HTR-8/SVneo (cell line): ENCODE measurements at regions not wholly inside any gene's neighbourhood (a gene's known extent, or its start where the extent isn't known, plus 50 kb on each side); places are given as distances from the start of the nearest gene placed in this dataset.
"Not testable (repeated sequence)": the region's sequence is repeated elsewhere in the genome, so short reads cannot be mapped to it uniquely, and the experiment has no call there.

Experiments
- DNase-seq: peaks from one replicate; pipeline ENCODE4 v3.0.0; 2011; ENCODE audit warnings: low spot score, mixed read lengths; ENCODE audit not compliant: insufficient read length
- FAIRE-seq: peaks from 2 replicates; lab custom pipeline; 2011; peaks lifted over from hg19 to GRCh38; lab: Jason Lieb, UNC

DNA sequence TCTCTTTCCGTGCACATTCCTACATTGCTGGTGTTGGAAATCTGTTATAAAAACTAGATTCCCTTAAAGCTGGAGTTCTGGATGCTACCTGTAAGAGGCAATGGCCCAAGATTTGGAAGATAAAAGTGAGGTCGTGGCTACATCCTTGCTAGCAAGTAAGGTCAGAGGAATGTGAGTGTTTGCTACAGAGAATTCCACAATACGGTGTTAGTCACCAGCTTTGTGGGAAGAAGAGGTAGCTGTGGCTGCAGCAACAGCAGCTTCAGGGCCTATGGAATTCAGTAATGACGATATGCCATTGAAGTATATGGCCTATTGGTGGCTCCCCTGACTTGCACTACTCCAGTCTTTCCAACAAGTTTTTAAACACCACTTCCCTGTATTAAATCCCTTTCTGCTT is 227.7 kb upstream of the TMEM260 start:
- FAIRE-seq (peak; percentile 99), DNase-seq (peak; percentile 44)

DNA sequence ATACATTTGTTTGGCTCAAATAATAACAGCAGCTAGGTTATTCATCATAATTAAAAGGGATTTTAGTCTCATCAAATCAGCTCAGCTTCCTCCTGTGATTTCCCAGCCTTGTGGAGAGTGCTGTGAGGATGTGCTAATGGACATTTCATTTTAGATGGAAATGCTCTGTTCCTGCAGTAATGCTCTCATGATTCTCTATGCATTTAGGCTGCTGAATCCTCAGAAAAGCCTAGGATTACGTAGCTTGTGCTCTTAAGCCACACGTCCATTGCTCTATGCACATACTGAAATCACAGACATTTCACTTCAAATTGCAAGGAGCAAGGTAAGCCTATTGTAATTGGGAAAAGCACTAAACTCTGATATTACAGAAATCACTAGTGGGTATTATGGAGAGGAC is 226.6 kb upstream of the TMEM260 start:
- peak; percentile 85 for FAIRE-seq
- DNase-seq, result no peak

DNA sequence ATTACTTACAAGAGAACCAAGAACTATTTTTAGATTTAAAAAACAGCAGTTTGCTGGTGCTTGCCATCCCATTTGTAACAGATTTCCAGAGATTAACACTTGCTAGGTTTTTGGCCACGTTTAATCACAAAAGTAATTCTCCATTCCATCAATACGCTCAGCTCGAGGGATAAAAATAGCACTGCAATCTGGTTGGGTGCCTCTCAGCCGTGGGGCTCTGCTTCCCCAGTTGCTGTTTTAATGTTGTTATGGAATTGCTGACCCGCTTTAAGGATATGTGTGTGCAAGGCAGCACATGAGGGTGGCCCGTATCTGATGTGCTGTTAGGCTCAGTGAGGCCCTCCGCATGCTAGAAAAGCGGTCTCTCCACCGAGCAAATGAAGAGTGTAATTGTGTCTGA is 222.2 kb upstream of the TMEM260 start:
- peak; percentile 86 for FAIRE-seq
- DNase-seq, result no peak

DNA sequence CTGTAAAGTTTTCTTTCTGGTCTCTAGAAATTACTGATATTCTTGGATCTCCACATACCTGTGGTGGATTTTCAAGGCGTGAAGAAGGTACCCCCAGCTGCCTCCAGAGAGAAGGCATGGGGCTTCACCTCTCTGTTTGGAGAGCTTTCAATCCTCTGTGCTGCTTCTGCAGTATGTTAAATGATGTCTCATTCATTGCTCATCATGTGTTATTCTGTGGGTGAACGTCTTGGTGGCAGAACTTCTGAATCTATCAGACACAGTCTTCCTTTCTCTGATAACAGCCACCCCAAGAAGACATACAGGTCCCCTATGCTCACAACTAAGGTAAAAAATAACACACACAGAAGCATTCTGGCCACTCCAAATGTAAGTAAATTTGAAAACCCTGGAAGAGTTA is 221.3 kb upstream of the TMEM260 start:
- peak; percentile 85 for FAIRE-seq
- DNase-seq, result no peak

DNA sequence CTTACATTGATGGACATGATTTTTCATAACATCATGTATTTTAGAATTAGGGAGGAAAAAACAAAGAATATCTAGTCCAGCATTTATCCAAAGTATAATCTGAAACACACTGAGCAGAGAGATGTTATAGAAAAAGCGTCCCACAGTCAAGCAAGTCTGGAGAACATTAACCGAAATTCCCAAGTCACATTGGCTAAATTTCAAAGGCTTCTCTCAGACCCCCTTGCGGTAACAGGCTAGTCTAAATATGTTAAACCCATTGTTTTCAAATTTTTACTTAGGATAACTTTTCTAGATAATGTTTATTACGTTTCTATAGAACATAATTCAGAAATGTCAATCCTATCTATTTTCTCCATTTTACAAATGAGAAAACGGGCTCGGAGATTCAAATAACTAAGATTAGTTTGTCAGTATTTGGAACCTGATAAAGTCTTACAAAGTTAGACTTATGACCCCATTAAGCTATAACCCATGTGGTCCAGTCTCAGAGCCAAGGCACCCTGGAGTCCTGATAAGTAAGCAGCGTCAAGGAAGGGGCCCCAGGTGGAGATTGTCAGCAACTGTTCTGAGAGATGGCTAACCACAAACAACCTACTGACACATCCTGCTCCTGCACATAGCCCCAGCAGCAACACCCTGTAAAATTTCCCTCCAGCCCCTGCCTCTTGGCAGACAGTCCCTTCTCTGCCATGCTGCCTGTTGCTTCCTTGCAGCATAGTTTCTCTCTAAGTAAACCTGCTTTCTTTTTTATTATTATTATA is 220.6 kb upstream of the TMEM260 start:
- DNase-seq (no peak), FAIRE-seq (no peak)

DNA sequence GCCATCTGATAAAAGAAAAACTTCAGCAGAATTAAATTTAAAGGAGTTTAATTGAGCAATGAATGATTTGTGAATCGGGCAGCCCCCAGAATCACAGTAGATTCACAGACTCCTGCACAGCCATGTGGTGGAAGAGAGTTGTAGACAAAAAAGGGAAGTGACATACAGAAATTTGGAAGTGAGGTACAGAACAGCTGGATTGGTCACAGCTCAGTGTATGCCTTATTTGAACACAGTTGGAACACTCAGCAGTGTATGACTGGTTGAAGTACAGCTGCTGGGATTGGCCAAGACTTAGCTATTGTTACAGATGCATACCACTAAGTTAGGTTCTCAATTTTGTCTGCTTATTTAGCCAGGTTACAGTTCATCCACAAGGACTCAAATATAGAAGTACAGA is 213.9 kb upstream of the TMEM260 start:
- DNase-seq, result not testable (repeated sequence)
- peak; percentile 87 for FAIRE-seq

DNA sequence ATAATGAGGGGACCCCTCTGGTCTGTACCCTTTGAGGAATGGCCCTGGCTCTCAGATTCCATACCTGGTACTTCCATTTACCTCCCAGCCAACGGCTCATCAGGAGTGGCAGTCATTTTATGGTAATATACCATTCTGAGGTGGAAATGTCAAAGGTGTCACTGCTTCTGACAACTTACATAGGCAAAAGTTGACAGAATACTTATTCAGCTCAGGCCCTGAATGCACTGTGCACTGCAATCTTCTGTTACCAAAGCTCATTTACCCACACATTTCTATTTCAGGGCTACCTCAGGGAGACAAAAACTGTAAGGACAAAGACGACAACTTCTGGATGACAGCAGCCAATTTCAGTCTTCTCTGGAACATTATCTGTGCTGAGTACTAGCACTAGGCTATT is 212.2 kb upstream of the TMEM260 start:
- FAIRE-seq (peak; percentile 95), DNase-seq (no peak)

DNA sequence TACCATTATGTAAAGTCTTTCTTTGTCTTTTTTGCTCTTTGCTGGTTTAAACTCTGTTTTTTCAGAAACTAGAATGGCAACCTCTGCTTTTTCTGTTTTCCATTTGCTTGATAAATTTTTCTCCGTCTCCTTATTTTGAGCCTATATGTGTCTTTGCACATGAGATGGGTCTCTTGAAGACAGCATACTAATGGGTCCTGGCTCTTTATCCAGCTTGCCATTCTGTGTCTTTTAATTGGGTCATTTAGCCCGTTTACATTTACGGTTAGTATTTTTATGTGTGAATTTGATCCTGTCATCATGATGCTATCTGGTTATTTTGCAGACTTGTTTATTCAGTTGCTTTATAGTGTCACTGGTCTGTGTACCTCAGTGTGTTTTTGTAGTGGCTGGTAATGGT is 207.9 kb upstream of the TMEM260 start:
- FAIRE-seq, result peak; percentile 4
- DNase-seq, result no peak

DNA sequence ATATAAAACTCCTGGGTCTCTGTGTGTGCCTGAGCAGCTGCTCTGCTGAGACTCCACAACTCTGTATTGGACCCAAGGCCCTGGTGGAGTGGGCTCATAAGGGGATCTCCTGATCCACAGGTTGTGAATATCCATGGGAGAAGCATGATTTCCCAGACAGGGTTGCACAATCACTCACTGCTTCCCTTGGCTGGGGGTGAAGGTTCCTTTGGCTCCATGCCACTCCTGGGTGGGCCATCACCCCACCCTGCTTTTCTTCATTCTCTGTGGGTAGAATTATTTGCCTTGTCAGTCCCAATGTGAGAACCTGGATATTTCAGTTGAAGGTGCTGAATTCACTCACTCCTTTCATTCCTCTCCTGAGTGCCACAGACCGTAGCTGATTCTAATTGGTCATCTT is 205.2 kb upstream of the TMEM260 start:
- no peak for DNase-seq
- FAIRE-seq, result no peak

DNA sequence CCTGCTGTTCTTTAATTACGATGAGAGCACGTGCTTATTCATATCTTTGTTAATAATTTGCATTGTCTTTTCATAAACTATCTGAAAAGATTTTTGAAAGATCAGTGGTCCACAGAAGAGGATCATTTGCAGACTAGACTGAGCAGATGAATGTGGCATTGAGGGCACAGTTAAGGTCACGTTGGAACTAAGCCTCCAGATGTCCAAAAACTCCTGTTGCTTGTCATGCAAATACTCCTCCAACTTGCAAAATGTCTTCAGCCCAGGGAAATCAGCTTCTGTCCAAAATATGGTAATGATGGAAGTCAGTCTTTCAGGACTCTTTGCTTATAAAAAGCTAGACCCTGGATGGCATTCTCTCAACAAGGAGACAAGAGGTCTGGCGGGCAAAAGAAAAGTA is 201.6 kb upstream of the TMEM260 start:
- no peak for DNase-seq
- FAIRE-seq, result peak; percentile 23

DNA sequence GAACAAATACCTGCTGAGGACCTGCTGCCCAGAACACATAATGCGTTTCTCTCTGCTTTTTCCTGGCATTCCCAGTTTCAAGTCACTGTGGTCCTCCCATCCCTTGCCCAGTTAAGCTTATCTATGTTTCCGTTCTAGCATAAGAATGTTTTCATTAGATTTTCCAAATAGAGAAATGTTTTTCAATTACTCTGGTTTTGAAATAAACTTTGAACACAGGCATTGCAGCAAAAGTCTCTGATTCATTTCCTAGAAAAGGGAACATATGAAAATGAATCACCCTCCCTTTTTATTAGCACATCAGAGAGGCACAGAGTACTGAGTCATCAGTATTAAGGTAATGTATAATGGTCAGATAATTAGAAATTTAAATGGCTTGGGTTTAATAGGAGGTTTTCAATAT is 201.1 kb upstream of the TMEM260 start:
- DNase-seq (no peak), FAIRE-seq (peak; percentile 44)

DNA sequence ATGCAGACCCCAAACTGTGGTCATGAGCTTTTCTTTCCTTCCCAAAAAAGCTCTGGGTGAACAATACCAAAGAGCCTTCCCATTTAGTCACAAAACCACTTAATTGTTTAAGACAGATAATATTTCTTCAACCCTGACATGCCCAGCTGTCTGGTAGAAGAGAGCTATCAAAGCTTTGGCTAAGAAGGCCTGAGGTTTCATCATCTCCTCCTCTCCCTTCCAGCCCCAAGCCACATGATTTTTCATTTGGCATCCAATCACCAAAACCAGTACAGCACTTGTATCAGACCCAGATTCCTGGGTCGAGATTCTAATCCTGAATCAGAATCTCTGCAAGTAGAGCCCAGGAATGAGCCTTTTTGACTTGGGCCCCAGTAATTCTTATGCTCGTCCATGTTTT is 199.6 kb upstream of the TMEM260 start:
- DNase-seq (no peak), FAIRE-seq (no peak)

DNA sequence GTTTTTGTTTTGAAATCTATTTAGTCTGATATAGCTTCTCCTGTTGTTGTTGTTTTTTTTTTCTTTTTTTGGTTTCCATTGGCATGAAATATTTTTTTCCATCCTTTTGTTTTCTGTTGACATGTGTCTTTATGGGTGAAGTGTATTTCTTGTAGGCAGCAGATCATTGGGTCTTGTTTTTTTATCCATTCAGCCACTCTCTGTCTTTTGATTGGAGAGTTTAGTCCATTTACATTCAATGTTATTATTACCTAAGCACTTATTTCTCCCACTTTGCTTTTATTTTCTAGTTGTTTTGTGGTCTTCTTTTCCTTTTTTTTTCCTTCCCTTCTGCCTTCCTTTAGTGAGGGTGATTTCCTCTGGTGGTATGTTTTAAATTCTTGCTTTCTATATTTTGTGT is 193.6 kb upstream of the TMEM260 start:
- FAIRE-seq, result peak; percentile 33
- DNase-seq, result no peak

DNA sequence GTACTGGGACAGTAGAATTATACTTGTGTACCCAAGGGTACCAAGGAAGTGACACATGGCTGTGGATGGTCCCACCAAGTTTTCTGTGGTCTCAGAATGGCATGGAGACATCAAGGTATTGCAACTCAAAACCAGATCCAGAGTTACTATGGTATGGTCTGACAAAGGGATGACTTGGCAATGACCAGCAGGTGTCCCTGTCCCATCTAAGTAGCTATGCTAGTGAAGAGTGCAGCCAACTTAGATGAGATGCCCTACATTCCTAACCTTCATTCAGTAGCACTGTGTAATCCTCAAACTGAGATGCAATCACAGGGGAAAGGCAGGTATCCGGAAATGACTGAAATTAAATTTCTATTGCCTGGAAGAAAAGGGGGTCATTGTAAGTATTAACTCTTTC is 188.7 kb upstream of the TMEM260 start:
- FAIRE-seq (peak; percentile 93), DNase-seq (no peak)

DNA sequence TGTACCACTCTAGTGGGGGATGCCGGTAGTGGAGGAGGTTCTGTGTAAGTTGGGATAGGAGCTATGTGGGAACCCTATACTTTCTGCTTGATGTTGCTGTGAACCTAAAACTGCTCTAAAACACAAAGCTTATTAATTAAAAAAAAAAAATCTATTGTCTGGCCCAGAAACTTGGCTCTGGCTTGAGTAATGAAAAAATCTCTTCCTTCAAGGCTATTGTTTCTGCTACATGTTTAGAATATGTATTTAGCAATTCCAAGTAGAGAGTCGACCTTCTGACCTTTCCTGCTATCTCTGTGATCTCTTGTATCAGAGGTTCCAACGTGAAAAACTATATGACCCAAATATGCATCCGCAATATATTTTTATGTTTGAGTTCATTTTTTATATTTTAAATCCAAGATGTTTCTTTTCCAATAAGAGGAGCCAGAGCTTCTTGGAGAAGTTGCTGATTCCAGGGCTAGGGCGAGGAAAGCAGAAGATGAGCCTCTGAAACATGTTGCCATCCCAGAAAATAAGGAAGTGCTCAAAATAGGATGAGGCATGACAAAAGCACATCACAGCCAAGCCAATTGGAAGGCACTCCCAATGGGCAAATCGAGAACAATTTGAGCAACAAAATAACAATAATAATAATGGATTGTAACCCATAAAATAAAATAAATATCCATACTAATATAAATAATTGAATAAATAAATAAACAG is 184.6 kb upstream of the TMEM260 start:
- DNase-seq (no peak), FAIRE-seq (peak; percentile 20)

DNA sequence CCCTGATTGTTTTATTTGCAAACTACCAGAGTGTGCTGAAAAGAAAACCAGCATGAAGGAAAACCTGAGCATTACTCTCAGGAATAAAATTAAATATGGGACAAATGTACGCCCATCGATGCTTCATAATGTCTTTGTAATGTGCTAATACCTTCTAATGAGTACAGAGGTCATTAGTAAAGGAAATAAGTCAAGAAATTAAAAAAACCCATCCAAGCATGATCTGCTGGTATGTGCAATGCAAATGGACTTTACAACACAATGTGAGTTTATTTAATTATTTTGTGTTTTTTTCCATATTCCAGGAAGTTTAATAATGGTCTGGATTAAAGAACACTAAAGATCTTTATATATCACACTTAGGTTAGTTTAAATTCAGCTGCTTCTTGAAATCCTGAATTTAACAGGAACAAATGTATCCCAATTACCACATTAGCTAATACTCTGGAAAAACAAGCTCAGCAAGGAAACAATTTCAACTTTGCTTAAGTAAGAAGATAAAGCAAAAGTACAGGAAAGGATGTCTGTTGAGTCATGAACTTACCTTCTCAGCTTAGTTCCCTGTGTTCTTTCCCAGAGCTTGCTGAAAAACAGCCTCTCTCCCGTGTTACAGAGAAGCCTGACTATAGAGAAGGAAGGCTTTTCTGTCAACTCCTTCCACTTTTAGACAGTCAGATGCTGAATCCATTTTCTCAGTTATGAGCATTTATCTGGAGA is 179.3 kb upstream of the TMEM260 start:
- DNase-seq, result no peak

DNA sequence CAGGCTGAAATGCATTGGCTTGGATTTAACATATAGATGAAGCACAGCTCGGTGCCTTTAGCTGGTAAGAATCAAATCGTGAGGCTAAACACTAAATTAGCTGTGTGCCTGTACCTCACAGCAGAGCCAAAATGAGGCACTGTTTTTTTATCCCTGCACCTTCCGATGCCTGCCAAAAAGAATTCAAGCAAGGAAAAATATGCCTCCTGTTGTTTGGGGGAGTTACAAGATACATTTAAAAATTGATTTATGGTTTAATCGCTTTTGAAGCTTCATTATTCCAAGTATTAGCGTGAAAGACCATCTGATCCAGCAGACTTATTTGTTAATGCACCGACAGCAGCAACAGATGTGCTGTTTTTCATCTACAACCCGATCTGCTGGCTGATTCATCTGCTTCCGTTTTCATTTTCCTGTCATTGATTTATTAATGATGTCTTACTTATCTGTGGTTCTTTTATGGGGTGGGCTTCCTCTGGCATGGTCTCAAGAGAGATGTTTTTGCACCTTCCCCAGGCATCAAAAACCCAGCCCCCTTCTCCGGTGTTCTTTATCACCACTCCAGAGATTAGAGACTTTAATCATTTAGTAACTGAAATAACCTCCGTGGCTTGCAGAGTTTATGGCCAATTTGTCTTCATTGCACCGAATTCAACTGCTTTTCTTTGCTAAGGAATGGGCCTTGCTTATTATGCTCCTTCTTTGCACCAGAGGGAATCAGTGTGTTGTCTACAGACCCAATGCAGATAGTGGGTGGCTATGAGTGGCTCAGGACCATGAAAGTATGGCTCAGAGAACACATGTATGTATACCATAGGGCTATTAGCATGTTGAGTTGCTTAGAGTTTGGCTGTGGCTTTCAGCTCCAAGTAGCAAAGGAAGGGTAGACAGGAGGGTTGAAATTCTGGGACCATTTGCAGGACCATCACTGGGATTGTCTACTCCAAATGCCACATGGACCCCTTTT is 166.8 kb upstream of the TMEM260 start:
- DNase-seq (no peak), FAIRE-seq (peak; percentile 93)

More for the DNA sequence above, 179.3 kb upstream of the TMEM260 start:
- peak; percentile 55 for FAIRE-seq

DNA sequence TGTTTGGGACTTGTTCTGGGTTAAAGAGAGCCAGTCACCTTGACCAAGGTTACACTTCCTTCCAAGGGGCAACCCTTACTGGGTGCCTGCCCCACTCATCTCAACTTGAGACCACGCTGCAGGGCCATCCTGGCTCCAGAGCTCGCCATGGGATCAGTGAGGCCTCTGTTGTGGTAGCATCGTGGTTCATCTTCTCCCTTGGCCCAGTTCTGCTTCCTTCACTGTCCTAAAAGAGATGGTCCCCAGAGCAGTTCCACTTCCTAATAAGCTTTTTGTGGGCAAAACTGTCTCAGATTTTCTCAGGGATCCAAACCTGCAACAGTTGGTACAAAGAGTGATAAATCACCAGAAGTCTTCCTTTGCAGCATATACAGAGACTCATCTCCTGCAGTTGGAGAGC is 165.9 kb upstream of the TMEM260 start:
- DNase-seq (no peak), FAIRE-seq (no peak)

DNA sequence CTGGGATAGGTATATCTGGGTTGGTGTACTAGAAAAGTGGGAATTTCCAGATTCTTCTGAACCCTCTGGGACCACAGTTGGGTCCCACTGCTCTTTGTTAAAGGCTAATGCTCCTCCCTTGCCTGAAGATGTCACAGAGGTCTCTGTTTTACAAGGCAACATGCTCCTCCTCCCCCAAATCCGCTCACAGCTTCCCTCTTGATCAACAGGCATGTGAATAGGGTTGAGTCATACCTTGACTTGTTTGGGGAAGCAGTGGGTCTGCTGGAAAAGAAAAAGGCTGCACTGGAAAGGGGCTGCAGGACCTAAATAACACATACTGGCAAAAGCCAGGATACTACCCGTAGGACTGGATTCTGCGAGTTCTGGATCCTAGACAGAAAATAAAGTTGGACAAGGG is 165.4 kb upstream of the TMEM260 start:
- DNase-seq (no peak), FAIRE-seq (no peak)

DNA sequence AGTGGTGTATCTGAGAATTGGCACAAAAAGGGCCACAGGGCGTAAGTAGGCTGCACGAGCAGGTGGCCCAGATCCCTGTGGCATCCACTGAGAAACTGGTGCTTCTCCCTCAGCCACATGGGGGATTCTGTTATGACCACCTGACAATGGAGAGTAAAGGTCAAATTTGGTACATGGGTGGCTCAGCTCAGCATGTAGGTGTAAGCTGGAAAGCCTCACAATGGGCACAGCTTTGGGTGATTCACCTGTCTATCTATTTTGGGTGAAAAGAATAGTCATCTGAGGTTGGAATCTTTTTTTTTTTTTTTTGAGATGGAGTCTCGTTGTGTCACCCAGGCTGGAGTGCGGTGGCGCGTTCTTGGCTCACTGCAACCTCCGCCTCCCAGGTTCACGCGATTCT is 163.4 kb upstream of the TMEM260 start:
- FAIRE-seq (no peak), DNase-seq (no peak)
